HG03571 (cell line): ENCODE measurements at regions not wholly inside any gene's neighbourhood (a gene's known extent, or its start where the extent isn't known, plus 50 kb on each side); places are given as distances from the start of the nearest gene placed in this dataset.
"Not testable (repeated sequence)": the region's sequence is repeated elsewhere in the genome, so short reads cannot be mapped to it uniquely, and the experiment has no call there.

ENCODE experiments used
- ATAC-seq: cut with Tn5 transposase; IDR thresholded peaks from one replicate; pipeline ENCODE4 v1.9.1; 2021; ENCODE audit not compliant: unreplicated experiment

DNA sequence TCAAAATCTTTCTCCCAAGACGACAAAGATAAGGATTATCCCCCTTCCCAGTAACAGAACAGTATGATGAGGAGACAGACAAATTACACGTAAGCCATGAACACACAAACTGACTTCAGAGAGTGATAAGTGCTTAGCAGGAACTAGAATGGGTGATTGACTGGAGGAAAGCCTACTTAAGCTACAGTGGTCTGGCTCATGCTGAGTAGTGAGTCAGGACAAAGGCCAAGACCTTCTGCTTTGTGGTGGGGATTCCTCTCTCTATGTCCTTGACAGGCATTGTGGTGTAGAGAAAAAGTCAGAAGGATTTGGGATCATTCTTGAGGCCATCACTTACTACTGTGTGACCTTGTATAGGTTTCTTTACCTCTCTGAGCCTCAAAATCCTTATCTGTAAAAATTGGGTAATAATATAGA lies 381.9 kb upstream of the CCL2 start:
- no peak for ATAC-seq

DNA sequence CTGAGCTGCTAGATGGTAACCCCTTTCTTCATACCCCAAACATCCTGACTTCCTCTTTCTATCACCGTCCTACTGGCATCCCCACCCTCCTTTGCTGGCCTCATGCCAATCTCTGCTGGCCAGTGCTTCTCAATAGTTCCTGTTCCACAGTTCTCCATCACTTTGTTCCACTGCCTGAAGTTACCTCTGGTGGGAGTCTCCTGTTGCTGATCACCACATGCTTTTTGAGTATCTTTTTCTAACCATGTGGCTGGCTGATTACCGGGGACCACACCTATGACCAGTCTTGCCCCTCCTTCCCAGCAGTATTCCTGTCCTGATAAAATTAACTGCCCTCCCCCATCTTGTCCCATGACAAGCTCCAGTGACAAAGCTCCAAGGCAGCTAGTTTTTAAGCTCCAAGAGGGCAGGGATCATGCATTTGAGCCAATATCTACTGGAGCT lies 380.4 kb upstream of the CCL2 start:
- no peak for ATAC-seq

DNA sequence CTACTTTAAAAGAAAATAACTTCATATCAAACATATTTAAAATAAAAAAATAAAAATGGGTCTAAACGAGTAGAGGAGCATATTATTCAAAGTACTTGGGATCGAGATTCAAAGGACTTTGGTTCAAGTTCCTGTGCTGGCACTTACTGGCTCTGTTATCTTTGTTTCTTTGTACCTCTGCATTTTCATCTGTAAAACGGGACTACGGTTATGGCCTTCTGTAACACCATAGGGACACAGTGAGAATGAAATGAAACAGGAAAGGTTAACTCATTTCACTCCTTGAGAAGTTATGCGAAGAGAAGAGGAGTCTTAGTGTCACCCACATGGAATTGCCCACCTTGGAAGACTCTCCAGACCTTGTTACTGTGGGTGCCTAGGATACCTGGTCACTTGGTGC lies 379.1 kb upstream of the CCL2 start:
- ATAC-seq, result no peak

DNA sequence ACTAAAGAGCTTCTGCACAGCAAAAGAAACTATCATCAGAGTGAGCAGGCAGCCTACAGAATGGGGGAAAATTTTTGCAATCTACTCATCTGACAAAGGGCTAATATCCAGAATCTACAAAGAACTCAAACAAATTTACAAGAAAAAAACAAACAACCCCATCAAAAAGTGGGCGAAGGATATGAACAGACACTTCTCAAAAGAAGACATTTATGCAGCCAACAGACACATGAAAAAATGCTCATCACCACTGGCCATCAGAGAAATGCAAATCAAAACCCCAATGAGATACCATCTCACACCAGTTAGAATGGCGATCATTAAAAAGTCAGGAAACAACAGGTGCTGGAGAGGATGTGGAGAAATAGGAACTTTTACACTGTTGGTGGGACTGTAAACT lies 372.8 kb upstream of the CCL2 start:
- not testable (repeated sequence) for ATAC-seq

DNA sequence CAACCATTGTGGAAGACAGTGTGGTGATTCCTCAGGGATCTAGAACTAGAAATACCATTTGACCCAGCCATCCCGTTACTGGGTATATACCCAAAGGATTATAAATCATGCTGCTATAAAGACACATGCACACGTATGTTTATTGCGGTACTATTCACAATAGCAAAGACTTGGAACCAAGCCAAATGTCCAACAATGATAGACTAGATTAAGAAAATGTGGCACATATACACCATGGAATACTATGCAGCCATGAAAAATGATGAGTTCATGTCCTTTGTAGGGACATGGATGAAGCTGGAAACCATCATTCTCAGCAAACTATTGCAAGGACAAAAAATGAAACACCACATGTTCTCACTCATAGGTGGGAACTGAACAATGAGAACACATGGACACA lies 372.4 kb upstream of the CCL2 start:
- not testable (repeated sequence) for ATAC-seq

DNA sequence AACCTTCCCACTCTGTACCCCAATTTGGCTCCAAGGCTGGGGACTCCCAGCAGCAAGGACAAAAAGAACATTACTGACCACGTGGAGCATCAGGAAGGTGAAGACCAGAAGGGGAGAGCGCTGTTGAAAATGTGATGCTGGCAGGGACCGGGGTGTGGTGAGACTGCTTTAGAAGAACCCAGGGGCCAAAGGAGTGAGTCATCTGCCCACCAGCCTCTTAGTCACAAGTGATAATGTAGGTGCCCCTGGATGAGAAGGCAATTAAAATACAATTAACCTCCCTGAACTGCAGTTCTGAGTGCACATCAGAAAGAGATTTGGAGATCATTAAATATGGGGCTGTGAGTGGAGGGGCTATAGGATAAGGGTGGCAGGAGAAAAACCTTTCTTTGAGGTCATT lies 366.6 kb upstream of the CCL2 start:
- ATAC-seq, result no peak

DNA sequence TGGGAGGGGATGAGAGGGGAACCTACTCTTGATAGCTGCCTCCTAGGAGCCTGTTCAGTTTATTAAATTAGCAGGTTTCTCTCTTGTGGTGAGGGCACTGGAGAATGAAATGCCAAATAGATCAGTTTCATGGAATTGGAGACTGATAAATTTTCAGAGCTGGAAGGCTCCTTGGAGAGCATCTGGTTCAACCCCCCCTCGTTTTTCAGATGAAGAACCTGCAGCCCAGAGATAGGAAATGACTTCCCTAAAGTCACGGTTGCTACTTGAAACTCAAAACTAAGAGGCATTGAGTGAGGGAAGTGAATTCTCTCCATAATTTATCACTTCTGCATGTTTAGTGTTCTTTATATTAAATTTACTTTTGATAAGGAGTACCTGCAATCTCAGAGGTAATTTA lies 366.0 kb upstream of the CCL2 start:
- no peak for ATAC-seq

DNA sequence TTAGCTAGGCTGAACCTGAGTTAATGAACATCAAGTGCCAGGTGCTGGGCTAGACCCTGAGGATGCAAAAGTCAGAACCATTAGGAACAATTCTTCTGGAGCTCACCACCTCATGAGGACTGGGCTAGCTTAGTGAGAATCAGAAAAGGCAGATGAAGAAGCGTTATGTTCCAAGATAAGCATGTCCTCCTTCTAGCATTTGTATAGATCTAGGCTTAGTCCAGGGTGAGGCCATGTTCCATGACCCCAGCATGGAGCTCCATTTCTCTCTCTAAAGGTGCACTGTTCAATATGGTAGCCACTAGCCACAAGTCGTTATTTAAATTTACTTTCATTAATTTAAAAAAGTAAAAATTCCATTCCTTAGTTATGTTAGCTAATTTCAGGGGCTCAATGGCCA lies 365.3 kb upstream of the CCL2 start:
- no peak for ATAC-seq

DNA sequence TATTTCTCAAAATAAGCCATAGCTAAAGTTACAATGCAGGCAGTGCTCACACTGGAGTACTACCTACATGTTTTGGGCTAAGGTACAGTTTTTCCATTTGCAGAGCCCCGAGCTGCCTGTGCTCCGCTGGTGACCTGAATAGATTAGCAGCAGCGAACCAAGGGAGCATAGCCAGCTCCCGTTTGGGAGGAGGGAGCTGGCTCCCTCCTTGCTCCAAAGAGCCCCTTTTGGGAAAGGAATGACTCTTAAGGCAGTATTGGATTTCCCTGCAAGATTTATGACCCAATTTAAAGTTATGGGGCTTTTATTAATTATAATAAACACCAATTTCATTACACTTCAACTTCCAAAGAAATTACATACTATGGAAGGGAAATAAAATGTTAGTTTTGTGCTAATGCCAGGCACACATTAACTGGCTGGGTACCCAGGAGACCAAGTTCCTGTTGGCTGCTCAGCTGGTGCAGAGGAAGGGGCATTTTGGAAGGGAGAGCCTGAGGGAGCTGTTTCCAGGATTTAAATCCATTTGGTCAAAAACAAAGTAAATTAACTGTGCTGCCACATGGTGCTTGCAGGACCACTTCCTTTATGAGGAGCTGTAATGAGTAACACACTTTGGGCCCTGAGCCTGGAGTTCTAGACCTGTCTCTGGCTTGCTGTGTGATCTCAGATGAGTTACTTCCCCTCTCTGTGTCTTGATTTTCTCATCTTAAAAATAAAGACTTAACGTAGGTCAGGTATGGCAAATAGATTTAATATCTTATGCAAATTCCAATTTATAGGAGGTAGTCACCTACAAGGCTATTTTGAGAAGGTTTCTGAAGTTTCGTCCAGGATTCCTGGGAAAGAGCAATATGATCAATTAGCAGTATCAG lies 362.1 kb upstream of the CCL2 start:
- ATAC-seq, result no peak

DNA sequence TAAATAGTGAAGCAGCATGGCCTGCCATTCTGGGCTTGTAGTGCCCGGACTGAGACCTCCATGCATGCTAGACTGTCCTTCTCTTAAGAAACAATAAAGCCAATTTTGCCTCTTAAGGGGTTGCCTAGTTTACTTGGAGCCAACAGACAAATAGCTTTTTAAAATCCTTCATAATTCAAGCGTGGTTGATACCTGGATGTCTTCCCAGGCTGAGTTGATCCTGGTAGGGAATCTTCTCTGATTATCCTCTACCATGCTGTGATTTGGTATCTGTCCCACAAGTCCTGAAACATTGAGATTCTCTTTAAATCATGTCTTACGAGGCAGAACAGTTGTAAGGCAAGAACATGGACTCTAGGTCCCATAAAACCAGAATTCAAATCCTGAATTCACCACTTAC lies 359.6 kb upstream of the CCL2 start:
- no peak for ATAC-seq

DNA sequence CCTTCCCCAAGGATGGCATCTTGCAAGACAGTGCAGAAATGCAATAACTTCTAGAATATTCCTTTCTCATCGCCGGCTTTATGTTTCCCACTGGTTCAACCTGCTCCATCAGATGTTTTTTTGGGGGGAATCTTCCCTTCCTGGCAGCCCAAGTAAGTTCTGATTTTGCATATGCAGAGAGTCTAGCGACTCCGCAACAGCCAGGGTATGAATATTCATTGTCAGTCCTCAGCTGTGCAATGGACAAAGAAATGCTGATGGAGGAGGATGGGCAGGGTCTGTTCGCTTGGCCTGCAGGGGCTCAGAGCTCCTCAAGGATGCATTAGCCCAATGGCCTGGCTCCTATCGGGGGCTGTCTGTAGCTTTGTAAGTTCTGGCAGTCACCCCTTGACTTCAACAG lies 358.8 kb upstream of the CCL2 start:
- ATAC-seq, result no peak

DNA sequence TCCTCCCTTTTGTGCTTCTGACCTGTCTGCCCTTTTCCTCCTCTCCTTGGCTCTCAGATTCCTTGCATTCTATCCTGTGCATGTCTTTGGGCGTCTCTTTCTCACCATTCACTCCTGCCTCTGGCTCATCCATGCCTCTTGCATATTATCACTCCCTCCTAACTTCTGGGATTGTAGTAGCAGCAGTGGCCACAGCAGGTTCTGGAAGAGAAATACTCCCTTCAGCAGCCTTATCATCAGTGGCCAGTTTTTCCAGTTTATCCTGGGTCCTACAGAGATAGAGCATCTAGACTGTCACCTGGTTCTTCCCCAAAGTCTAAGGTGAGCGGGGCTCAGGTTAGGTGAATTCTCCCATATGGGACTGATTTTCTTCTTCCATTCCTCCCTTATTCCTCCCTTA lies 354.0 kb upstream of the CCL2 start:
- ATAC-seq, result no peak

DNA sequence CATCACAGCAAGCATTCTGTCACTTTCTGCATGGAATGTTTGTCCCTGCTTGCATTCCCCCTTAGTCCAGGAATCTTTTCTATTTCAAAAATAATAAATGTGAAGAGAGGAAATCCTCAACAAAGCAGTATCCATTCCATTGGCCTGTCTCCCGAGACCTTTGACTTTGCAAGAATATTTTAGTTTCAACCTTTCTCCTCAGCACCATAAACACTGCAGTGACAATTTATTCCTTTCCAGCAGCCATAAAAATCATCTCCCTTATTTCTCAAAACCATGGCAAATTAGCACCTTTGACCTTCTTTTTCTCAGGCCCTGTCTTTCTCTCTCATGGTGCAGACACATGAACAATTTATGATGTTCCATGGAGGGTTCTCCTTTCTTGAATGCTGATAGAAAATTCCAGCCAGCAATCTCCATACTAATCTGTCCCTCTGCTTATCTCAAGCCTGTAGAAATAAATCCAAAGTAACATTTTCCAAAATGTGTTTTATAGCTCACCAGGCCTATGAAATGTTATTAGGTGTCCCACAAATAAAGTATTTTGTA lies 352.1 kb upstream of the CCL2 start:
- ATAC-seq, result no peak

DNA sequence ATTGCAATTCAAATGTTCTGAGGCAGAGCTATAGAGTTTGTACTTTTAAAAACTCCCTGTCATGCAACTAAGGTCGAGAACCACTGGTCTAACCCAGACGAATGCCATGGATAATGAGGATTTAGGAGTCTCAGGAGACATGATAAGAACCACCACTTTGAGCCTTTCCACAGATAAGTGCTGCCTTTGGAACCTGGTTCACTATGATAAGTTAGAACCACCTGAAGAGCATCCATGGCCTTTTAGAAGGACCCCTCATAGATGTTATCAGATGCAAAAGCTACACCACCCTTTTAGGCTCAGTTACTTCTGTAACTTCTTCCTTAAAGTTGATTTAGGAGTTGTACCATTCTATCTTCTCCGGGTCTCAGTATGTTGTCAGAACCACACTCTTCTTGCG lies 350.6 kb upstream of the CCL2 start:
- ATAC-seq, result no peak

DNA sequence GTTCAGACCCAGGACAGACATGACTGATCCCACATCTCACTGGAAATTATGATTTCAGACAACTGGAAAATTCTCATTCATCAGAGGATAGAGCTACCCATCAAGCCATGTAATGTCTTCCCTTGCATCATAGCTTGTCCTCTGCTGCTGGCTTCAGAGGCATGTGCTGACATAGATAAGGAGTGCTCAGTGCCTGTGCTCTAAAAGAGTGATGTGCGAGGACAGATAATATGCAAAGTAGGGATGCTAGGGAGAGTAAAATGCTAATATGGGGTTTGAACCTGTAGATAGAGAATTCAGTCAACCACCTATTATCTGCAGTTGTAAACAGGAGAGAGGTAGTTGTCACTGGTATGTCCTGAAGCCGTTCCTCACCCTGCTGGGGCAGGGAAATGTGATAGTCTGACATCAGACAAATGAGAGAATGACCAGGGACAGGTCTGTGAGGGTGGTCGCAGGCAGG lies 349.7 kb upstream of the CCL2 start:
- ATAC-seq, result no peak

DNA sequence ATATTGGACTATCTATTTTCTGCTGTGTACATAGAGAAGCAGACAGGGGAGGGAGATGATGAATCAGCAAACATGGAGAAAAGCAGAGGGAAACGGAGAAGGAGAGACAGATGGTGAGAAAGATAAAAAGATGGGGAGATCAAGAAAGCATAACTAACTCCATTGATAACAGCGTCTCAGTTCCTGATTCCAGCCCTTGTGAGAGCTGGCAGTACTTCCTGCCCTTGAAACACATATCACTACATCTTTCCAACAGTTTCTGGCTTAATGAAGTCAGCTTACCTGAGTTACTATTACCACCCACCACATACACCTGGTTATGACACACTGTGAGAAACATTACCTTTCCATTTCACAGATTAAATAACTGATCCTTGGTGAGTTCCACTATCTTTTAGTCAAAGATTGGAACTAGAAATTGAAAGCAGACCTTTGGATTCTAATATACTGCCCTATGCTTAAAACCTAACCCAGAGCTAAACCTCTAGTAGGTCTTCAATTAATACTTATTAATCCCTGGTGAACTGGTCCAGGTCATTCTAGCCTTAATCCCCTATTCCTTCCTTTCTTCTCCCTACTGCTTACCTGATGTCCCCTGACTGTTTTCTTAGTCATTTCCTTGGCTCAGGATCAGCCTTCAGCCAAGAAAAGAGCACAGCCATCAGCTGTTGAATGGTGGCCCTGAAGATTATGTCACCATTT lies 346.6 kb upstream of the CCL2 start:
- no peak for ATAC-seq

DNA sequence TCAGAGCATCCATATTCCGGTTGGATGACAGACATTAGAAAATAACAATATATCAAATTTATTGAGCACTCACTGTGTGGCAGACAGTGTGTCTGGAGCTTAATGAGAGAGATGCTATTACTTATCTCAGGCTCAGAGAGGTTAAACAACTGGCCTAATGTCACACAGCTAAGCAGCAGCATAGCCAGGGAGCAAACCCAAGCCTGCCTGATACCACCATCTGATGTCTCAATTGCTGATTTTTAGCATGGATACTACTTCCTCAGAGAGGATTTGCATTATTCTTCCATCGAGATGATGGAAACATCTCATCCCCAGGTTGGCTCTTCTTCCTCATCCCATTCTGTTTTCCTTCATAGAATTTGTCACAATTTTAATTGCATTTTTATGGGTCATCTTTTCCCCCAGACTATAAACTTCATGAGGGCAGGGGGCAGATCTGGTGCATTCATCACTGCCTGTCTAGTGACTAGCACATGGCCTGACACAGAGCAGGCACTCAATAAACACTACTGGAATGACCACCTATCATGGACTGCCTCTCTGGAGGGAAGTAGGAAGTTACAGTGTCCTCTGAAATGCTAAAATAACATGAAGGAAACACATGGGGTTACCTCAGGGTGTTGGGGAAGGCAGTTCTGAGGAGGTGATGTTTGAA lies 344.8 kb upstream of the CCL2 start:
- no peak for ATAC-seq

DNA sequence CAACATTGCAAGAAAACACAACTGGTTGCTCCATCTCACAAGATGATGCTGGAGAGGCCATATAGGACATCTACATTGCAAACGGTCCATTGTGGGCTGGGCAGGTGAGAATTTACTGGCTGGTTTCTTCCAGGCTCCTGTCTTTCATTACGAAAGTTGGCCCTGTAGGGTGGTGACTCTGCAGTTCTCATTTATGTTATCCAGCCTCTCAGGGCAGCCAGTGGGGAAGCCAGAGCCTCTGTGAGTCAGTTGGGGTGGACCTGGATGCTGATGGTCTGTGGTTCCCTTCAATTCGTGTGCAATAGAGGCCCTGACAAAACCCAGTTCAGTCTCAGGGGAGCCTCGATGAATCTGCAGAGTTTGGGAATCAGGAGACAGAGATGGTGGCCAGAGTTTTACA lies 341.0 kb upstream of the CCL2 start:
- no peak for ATAC-seq

DNA sequence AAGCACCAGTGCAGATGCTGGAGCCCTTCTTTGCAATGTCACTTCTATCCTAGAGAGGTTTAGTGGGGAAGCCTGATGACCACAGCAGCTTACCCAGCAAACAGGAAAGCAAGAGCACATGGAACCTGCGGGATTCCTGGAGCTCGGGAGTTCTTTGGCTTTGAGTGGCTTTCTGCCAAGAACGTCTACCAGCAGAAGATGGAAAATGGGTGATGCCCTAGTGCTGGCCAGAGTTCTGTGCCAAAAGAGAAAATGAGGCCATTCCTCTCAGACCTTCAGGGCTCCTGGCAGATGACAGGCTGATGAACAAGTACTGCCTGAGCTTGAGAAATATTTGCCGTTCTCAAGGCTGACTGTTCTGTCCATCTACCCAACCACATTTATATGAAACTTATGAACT lies 332.1 kb upstream of the CCL2 start:
- ATAC-seq, result no peak

DNA sequence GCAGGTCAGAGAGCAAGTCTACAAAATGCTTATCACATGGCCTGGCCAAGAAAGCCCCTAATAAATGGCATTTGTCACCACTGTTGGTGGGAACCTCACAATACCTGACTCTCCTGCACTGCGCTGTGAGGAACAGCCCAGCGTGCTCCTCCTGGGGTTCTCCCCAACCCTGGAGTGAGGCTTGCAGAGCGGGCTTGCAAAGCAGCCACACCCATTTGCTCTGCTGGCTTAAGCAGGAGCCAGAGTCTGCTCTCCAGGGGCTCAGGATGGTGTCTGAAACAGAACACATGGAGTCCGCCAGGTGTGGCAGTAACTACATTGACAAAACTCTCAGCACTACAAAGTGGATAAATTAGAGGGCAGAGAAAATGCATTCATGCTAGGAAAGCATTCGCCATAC lies 331.0 kb upstream of the CCL2 start:
- ATAC-seq, result no peak

DNA sequence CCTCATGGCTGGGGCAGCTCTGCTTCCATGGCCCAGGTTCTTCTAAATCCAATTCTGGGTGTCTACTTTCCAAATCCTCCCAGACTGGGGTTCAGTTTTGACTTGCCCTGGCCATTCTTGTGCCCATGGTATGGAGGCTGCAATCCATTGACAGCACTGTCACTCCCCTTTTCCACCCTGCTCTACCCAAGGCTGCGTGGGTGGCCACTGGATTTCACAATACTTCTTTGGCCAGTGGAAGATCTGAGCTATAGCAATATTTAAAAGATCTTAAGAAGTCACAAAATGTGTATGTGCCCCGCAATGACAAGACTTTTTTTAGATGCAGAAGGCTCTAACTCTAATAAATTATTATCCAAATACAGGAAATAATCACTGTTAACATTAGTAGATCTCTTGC lies 329.4 kb upstream of the CCL2 start:
- no peak for ATAC-seq

DNA sequence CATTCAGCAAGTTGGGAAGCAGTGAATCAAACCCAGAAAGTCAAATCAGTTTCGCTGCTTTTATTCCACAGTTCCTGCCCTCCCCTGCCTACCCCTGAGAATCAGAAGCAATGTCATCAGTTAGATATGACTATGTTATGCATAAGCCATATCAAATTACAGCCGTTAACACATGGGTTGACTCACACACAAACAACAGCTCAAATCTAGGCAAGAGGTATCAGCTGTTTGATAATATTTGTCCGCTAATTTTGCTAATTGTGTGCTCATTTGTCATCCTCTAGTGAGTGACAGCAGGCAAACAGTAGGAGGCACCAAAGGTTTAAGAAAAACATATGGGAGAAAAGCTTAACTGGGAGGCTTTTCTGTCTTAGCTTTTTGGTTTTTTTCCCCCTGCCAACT lies 327.4 kb upstream of the CCL2 start:
- ATAC-seq, result no peak
